Esophagus squamous epithelium (tissue), 5 donors: ENCODE measurements at regions not wholly inside any gene's neighbourhood (a gene's known extent, or its start where the extent isn't known, plus 50 kb on each side); places are given as distances from the start of the nearest gene placed in this dataset.

Source experiments
- DNase-seq: peaks from one replicate; lab custom pipeline; 2025; lab: John Stamatoyannopoulos, UW
- H3K27ac ChIP-seq, 4 donors: fragments of 200-600 bp; sonication (generic); one replicate each; pipeline ENCODE4 v1.5.1; 2016 to 2019; ENCODE audit warnings: mild to moderate bottlenecking in 1 of 4
- H3K27me3 ChIP-seq, 4 donors: fragments of 200-600 bp; sonication (generic); 1 replicate in 3 of 4; 2 replicates in 1 of 4; pipeline versions ENCODE4 v1.5.1 to v1.6.0; 2017 to 2021; ENCODE audit warnings: antibody characterized with exemption in 1 of 4
- H3K36me3 ChIP-seq, 3 donors: fragments of 200-600 bp; sonication (generic); one replicate each; pipeline ENCODE4 v1.5.1; 2016 to 2019
- H3K4me1 ChIP-seq, 3 donors: fragments of 200-600 bp; sonication (generic); one replicate each; pipeline ENCODE4 v1.5.1; 2017 to 2019
- H3K4me3 ChIP-seq, 4 donors: fragments of 200-600 bp; sonication (generic); 1 replicate in 3 of 4; 2 replicates in 1 of 4; pipeline ENCODE4 v1.5.1; 2016 to 2019; ENCODE audit warnings: mild to moderate bottlenecking in 2 of 4, moderate library complexity in 1 of 4
- H3K9me3 ChIP-seq, 3 donors: fragments of 200-600 bp; sonication (generic); one replicate each; pipeline ENCODE4 v1.5.1; 2016 to 2019
- POLR2A ChIP-seq, 4 donors: fragments of 450-650 bp; IDR thresholded peaks; one replicate each; pipeline ENCODE4 v1.6.1; 2017; ENCODE audit warnings: antibody characterized with exemption in 4 of 4, mild to moderate bottlenecking in 4 of 4, moderate library complexity in 3 of 4
- WGBS, 2 donors: methylation state at CpG; one replicate each; pipeline ENCODE4 v1.1.5; 2018; 5-methylcytosine and 5-hydroxymethylcytosine counted together
- intact Hi-C: fragments of 100-400 bp; cut with DNase I; formaldehyde crosslinking; loops from one replicate; pipeline ENCODE4 v1.15.0; 2022
- TF ChIP-seq, protein P1 (sequence below), 6 experiments: fragments of 450-650 bp in 4 of 6; fragments of 200-600 bp in 2 of 6; sonication (generic) in 2 of 6; IDR thresholded peaks; one replicate each; pipeline ENCODE4 v1.5.1; 2016 to 2019; ENCODE audit warnings: antibody characterized with exemption in 6 of 6, mild to moderate bottlenecking in 4 of 6, moderate library complexity in 4 of 6
- donor health status: DM: yes; HTN: yes; CAD: no.

DNA sequence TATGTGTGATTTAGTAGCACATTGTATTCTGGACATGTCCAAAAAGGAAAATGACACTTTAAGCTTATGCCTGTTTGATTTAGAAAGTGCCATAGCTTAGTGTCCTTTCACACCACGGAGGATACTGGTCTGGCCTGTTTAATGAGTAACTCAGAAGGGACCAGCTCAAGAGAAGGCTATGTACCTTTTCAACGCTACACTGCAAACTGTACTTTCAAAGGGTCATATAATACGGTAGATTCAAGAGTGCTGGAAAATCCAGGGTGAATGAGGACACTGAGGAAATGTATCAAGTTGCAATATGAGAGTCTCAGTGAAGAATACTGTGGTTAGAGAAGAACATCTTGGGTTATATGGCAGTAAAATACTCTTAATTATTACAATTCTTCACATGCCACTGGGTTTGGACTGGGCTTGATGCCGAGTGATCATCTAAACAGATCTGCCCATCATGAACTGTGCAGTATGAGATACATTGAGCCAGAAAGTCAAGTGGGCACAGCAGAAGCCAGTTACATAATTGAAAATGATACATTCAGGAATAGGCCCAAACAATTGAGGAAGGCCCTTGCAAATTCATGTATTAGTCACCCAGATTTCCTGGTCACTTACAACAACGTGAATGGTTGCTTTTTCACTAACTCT lies 1211.5 kb upstream of the CDH9 start:
- intact Hi-C loops: no loop called here
- Histone ChIP-seq H3K27ac (no peak overlapping the region), H3K36me3 (no peaks in the 10 kb centered on the region), H3K4me3 (no peak overlapping the region), H3K4me1 (no peaks in the 10 kb centered on the region), H3K27me3 (no peaks in the 10 kb centered on the region), H3K9me3 (no peaks in the 10 kb centered on the region)
- DNase-seq: no peak
- 56 to 63% methylated on average over 5 of the region's 5 CpGs for WGBS, 2 donors
- TF ChIP-seq, protein P1, sequence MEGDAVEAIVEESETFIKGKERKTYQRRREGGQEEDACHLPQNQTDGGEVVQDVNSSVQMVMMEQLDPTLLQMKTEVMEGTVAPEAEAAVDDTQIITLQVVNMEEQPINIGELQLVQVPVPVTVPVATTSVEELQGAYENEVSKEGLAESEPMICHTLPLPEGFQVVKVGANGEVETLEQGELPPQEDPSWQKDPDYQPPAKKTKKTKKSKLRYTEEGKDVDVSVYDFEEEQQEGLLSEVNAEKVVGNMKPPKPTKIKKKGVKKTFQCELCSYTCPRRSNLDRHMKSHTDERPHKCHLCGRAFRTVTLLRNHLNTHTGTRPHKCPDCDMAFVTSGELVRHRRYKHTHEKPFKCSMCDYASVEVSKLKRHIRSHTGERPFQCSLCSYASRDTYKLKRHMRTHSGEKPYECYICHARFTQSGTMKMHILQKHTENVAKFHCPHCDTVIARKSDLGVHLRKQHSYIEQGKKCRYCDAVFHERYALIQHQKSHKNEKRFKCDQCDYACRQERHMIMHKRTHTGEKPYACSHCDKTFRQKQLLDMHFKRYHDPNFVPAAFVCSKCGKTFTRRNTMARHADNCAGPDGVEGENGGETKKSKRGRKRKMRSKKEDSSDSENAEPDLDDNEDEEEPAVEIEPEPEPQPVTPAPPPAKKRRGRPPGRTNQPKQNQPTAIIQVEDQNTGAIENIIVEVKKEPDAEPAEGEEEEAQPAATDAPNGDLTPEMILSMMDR (IDR thresholded peaks at IDR 0.05): no peak
- no peak for TF ChIP-seq POLR2A (IDR thresholded peaks at IDR 0.05)

DNA sequence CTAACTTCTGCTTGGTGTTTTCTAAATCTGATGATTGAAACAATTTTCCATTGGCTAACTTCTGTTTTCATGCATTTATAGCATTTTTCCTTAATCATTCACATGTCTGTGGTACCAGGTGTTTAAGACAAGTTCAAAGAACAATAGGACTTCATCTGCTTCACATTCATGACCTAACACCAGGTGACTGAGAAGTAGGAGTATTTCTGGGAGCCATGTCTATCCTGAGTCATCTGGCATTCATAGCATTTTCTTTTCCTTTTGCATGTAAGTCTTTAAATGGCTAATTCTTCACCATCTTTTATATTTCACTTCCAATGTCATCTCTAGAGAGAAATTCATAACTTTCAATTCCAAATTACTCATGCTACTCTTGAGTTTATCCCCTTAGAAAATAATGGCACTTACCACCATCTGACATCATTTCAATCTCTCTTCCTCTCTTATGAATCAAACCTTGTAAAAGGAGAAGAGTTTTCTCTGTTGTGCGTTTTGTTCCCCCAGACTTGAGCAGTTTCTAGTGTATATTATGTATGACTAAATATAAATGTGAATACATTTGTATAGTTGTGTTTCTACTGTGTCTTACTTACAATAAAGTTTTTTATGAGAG lies 1196.1 kb upstream of the CDH9 start:
- no peaks in the 10 kb centered on the region for H3K36me3 ChIP-seq
- TF ChIP-seq POLR2A (IDR thresholded peaks at IDR 0.05): no peak
- TF ChIP-seq, protein P1 (IDR thresholded peaks at IDR 0.05): no peak
- WGBS, 2 donors: 54 to 78% methylated on average over 1 of the region's 1 CpG
- intact Hi-C loops: no loop called here
- H3K4me3 ChIP-seq: no peak overlapping the region
- no peak for DNase-seq
- H3K9me3 ChIP-seq: no peaks in the 10 kb centered on the region
- no peaks in the 10 kb centered on the region for H3K4me1 ChIP-seq
- no peaks in the 10 kb centered on the region for H3K27me3 ChIP-seq
- H3K27ac ChIP-seq: no peak overlapping the region

DNA sequence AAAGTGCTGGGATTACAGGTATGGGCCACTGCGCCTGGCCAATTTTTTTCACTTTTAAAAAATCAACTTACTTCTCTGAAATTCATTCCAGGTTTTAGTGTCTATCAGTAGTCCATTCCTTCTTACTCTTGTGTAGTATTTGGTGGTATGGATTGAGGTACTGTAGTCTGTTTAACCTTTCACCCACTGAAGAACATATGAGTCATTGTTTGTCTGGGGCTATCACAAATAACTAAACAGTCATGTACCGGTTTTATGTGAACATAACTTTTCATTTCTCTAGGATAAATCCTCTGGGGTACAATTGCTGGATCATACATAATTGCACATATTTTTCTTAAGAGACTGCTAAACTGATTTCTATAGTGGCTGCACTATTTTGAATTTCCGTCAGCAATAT lies 1188.0 kb upstream of the CDH9 start:
- WGBS, 2 donors: 84 to 96% methylated on average over 3 of the region's 3 CpGs
- DNase-seq: no peak
- intact Hi-C loops: no loop called here
- H3K27ac ChIP-seq: no peak overlapping the region
- H3K36me3 ChIP-seq: no peaks in the 10 kb centered on the region
- no peaks in the 10 kb centered on the region for H3K27me3 ChIP-seq
- no peaks in the 10 kb centered on the region for H3K9me3 ChIP-seq
- no peak overlapping the region for H3K4me3 ChIP-seq
- no peaks in the 10 kb centered on the region for H3K4me1 ChIP-seq
- TF ChIP-seq POLR2A (IDR thresholded peaks at IDR 0.05): no peak
- TF ChIP-seq, protein P1 (IDR thresholded peaks at IDR 0.05): no peak

DNA sequence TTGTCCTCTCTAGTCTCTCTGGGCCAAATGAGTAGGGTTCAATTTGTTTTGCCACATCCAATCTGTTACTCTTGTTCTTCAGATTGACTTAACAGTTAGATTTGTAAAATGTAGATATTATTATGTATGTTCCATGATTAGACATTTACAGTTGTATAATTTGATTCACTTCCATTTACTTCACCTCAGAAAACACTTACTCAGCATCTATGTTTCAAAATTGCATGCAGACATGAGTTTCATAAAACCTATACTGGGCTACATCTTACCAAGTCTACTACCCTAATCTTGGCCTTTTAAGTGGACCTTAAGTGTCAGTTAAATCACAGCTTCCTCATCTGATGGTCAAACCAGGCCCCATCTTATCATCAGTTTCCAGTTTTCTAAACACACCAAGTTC lies 1181.2 kb upstream of the CDH9 start:
- Histone ChIP-seq H3K9me3 (no peaks in the 10 kb centered on the region), H3K27me3 (no peaks in the 10 kb centered on the region), H3K4me3 (no peak overlapping the region), H3K4me1 (no peaks in the 10 kb centered on the region), H3K36me3 (no peaks in the 10 kb centered on the region), H3K27ac (no peak overlapping the region)
- intact Hi-C loops: no loop called here
- TF ChIP-seq, protein P1 (IDR thresholded peaks at IDR 0.05): no peak
- TF ChIP-seq POLR2A (IDR thresholded peaks at IDR 0.05): no peak
- DNase-seq: no peak

DNA sequence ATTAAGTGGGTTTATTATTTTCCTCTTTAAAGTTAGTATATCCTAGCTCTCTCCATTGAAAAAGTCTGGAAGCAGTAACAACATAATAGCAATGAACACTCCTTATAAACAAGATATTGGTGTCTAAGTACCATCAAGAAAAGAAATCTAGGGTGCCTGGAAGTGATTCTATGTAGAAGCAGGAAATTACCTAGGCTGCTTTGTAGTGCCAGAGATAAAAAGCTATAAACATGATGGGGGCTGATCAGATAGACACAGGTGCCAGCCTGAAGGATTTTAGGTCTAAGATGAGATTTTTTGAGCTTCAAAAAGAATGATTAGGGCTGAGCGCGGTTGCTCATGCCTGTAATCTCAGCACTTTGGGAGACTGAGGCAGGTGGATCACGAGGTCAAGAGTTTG lies 1179.3 kb upstream of the CDH9 start:
- intact Hi-C loops: no loop called here
- Histone ChIP-seq H3K9me3 (no peaks in the 10 kb centered on the region), H3K36me3 (no peaks in the 10 kb centered on the region), H3K27me3 (no peaks in the 10 kb centered on the region), H3K27ac (no peak overlapping the region), H3K4me3 (no peak overlapping the region), H3K4me1 (no peaks in the 10 kb centered on the region)
- WGBS, 2 donors: 76 to 85% methylated on average over 3 of the region's 3 CpGs
- no peak for DNase-seq
- TF ChIP-seq, protein P1 (IDR thresholded peaks at IDR 0.05): no peak
- no peak for TF ChIP-seq POLR2A (IDR thresholded peaks at IDR 0.05)
